ENCODE measurements at regions not wholly inside any gene's neighbourhood (a gene's known extent, or its start where the extent isn't known, plus 50 kb on each side); places are given as distances from the start of the nearest gene placed in this dataset.

DNA sequence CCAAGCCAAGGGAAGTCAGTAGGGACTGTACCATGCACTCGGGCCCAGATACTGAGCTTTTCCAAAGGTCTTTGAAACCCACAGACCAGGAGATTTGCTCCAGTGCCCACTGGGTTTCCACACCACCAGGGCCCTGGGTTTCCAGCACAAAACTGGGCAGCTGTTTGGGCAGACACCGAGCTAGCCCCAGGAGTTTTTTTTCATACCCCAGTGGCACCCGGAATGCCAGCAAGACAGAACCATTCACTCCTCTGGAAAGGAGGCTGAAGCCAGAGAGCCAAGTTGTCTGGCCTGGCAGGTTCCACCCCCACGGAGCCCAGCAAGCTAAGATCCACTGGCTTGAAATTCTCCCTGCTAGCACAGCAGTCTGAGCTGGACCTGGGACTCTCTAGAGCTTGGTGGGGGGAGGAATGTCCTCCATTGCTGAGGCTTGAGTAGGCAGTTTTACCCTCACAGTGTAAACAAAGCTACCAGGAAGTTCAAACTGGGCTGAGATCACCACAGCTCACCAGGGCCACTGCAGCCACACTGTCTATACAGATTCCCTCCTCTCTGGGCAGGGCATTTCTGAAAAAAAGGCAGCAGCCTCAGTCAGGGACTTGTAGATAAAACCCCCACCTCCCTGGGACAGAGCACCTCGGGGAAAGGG, 793.7 kb downstream of the RPS29 start:
- no peak for DNase-seq
- Histone ChIP-seq H3K27me3 (no peaks in the 10 kb centered on the region), H3K36me3 (replicated peaks in 1 of 2) (no peaks in the 10 kb centered on the region), H3K27ac (no peak overlapping the region), H3K4me1 (replicated peaks in 1 of 2) (no peaks in the 10 kb centered on the region), H3K9me3 (replicated peaks in 1 of 3) (no peaks in the 10 kb centered on the region), H3K4me3 (no peak overlapping the region)
- no peak for TF ChIP-seq POLR2A (IDR thresholded peaks at IDR 0.05)
- TF ChIP-seq, protein P1, sequence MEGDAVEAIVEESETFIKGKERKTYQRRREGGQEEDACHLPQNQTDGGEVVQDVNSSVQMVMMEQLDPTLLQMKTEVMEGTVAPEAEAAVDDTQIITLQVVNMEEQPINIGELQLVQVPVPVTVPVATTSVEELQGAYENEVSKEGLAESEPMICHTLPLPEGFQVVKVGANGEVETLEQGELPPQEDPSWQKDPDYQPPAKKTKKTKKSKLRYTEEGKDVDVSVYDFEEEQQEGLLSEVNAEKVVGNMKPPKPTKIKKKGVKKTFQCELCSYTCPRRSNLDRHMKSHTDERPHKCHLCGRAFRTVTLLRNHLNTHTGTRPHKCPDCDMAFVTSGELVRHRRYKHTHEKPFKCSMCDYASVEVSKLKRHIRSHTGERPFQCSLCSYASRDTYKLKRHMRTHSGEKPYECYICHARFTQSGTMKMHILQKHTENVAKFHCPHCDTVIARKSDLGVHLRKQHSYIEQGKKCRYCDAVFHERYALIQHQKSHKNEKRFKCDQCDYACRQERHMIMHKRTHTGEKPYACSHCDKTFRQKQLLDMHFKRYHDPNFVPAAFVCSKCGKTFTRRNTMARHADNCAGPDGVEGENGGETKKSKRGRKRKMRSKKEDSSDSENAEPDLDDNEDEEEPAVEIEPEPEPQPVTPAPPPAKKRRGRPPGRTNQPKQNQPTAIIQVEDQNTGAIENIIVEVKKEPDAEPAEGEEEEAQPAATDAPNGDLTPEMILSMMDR (IDR thresholded peaks at IDR 0.05) = no peak
- WGBS, 4 donors = 78 to 100% (median 82%) methylated on average over 2 to 5 of the region's 5 CpGs
- intact Hi-C loops (cut with DNase I) = no loop called here

DNA sequence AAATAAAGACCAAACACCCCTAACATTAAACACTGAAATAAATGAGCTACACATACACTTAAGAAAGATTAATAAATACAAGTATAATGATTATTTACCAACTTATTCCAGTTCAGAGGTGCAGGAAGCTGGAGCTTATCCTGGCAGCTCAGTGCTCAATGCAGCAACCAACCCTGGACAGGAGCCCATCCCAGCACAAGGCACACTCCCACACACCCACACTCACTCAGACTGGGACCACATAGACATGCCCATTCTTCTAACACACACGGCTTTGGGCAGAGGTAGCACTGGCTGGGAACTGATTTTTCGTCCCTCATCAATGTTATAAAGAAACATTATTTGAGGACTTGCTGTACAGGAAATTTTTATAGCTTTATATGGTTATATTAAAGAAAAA, 797.4 kb downstream of the RPS29 start:
- intact Hi-C loops (cut with DNase I) = no loop called here
- Histone ChIP-seq H3K9me3 (replicated peaks in 1 of 3) (no peaks in the 10 kb centered on the region), H3K4me3 (no peak overlapping the region), H3K27ac (no peak overlapping the region), H3K36me3 (replicated peaks in 1 of 2) (no peaks in the 10 kb centered on the region), H3K4me1 (replicated peaks in 1 of 2) (no peaks in the 10 kb centered on the region), H3K27me3 (no peaks in the 10 kb centered on the region)
- 74 to 84% (median 80%) methylated on average over 2 of the region's 2 CpGs for WGBS, 4 donors
- no peak for DNase-seq
- no peak for TF ChIP-seq POLR2A (IDR thresholded peaks at IDR 0.05)
- TF ChIP-seq, protein P1 (IDR thresholded peaks at IDR 0.05) = no peak

DNA sequence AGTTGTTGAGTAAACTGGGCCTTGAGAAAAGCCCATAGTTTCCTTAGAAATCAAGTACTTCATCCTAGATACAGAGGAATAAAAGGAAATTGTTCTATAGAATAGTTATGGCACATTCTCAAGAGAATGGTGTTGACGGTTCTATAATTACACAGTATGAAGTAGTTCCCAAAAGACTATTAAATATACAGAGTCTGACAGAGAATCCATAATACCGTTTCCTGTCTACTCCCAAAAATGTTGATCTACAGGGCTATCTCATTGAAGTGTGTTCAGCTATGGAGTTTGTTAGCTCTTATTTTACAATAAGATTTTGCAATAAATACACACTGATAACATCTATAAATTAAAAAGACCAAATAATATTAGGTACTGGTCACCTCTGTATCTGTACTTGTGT, 799.7 kb downstream of the RPS29 start:
- WGBS, 4 donors = 54 to 82% (median 79%) methylated on average over 2 of the region's 2 CpGs

DNA sequence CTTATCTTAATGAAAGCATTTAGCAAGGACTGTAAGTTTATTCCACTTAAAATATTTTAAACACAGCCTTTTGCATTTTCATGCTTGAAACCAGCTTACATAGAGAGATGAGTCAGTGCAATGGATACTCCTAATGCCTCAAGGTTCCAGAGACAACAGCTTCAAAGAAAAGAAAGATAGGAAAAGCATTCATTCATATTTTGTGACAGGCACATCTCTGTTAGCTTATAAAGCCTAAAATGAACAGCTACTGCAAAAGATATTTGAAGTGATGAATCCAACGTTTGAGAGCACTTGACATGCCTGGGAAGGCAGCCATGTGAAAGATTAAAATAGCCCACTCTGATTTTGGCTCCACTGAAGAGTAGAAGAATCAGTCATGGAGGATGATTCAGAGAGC, 814.5 kb downstream of the RPS29 start:
- no peak overlapping the region for H3K4me3 ChIP-seq
- H3K36me3 ChIP-seq (replicated peaks in 1 of 2) = no peaks in the 10 kb centered on the region
- intact Hi-C loops (cut with DNase I) = no loop called here
- peaks cover 0 to 5% of the 10 kb centered on the region in 2 donors for H3K4me1 ChIP-seq (replicated peaks in 1 of 2)
- H3K27ac ChIP-seq = no peak overlapping the region
- TF ChIP-seq, protein P1 (IDR thresholded peaks at IDR 0.05) = no peak
- TF ChIP-seq POLR2A (IDR thresholded peaks at IDR 0.05) = no peak
- 18 to 38% (median 22%) methylated on average over 1 of the region's 1 CpG for WGBS, 4 donors
- DNase-seq = peak; percentile 25 to 76 (median 50)
- H3K27me3 ChIP-seq = no peaks in the 10 kb centered on the region
- no peaks in the 10 kb centered on the region for H3K9me3 ChIP-seq (replicated peaks in 1 of 3)

More for the DNA sequence above, 799.7 kb downstream of the RPS29 start:
- H3K36me3 ChIP-seq (replicated peaks in 1 of 2) = no peaks in the 10 kb centered on the region
- no peaks in the 10 kb centered on the region for H3K27me3 ChIP-seq
- H3K9me3 ChIP-seq (replicated peaks in 1 of 3) = no peaks in the 10 kb centered on the region
- no peak overlapping the region for H3K4me3 ChIP-seq
- no peak overlapping the region for H3K27ac ChIP-seq
- no peak for DNase-seq
- intact Hi-C loops (cut with DNase I) = no loop called here
- no peak for TF ChIP-seq POLR2A (IDR thresholded peaks at IDR 0.05)
- TF ChIP-seq, protein P1 (IDR thresholded peaks at IDR 0.05) = no peak
- no peaks in the 10 kb centered on the region for H3K4me1 ChIP-seq (replicated peaks in 1 of 2)

Measured in adrenal gland (tissue), 9 donors.